GM19395 (cell line): ENCODE measurements at regions not wholly inside any gene's neighbourhood (a gene's known extent, or its start where the extent isn't known, plus 50 kb on each side); places are given as distances from the start of the nearest gene placed in this dataset.

Experiments
- ATAC-seq: cut with Tn5 transposase; IDR thresholded peaks from one replicate; pipeline ENCODE4 v1.9.1; 2021; ENCODE audit warnings: mild to moderate bottlenecking, moderate library complexity; ENCODE audit not compliant: unreplicated experiment

GRCh38 chr22:49721211-49721763 lies 106.4 kb downstream of the BRD1 start:
- no peak for ATAC-seq

- ATAC-seq, result no peak
Measured at GRCh38 chr22:49720279-49720959, 107.3 kb downstream of the BRD1 start.

- no peak for ATAC-seq
Measured at GRCh38 chr22:49719046-49719445, 108.6 kb downstream of the BRD1 start.

- no peak for ATAC-seq
Measured at GRCh38 chr22:49718396-49718795, 109.3 kb downstream of the BRD1 start.

- no peak for ATAC-seq
Measured at GRCh38 chr22:49717322-49717919, 110.3 kb downstream of the BRD1 start.

GRCh38 chr22:49716441-49716840 lies 111.2 kb downstream of the BRD1 start:
- no peak for ATAC-seq

GRCh38 chr22:49715450-49715849 lies 112.2 kb downstream of the BRD1 start:
- ATAC-seq, result no peak

GRCh38 chr22:49713003-49713402 lies 114.7 kb downstream of the BRD1 start:
- no peak for ATAC-seq

- ATAC-seq, result no peak
Measured at GRCh38 chr22:49712195-49712791, 115.4 kb downstream of the BRD1 start.

- ATAC-seq, result no peak
Measured at GRCh38 chr22:49710746-49711145, 116.9 kb downstream of the BRD1 start.

GRCh38 chr22:49709464-49709863 lies 118.2 kb downstream of the BRD1 start:
- no peak for ATAC-seq

GRCh38 chr22:49705972-49706352 lies 121.7 kb downstream of the BRD1 start:
- ATAC-seq, result no peak

- ATAC-seq, result no peak
Measured at GRCh38 chr22:49705216-49705971, 122.3 kb downstream of the BRD1 start.

GRCh38 chr22:49704345-49705215 lies 123.1 kb downstream of the BRD1 start:
- ATAC-seq, result no peak

GRCh38 chr22:49703990-49704344 lies 123.7 kb downstream of the BRD1 start:
- no peak for ATAC-seq

GRCh38 chr22:49703505-49703904 lies 124.2 kb downstream of the BRD1 start:
- no peak for ATAC-seq

GRCh38 chr22:49702068-49702397 lies 125.6 kb downstream of the BRD1 start:
- ATAC-seq, result no peak

GRCh38 chr22:49701380-49702067 lies 126.1 kb downstream of the BRD1 start:
- ATAC-seq, result no peak

GRCh38 chr22:49699928-49700498 lies 127.7 kb downstream of the BRD1 start:
- ATAC-seq, result no peak

- ATAC-seq, result no peak
Measured at GRCh38 chr22:49699476-49699875, 128.2 kb downstream of the BRD1 start.
